ENCODE measurements at regions not wholly inside any gene's neighbourhood (a gene's known extent, or its start where the extent isn't known, plus 50 kb on each side); places are given as distances from the start of the nearest gene placed in this dataset.

DNA sequence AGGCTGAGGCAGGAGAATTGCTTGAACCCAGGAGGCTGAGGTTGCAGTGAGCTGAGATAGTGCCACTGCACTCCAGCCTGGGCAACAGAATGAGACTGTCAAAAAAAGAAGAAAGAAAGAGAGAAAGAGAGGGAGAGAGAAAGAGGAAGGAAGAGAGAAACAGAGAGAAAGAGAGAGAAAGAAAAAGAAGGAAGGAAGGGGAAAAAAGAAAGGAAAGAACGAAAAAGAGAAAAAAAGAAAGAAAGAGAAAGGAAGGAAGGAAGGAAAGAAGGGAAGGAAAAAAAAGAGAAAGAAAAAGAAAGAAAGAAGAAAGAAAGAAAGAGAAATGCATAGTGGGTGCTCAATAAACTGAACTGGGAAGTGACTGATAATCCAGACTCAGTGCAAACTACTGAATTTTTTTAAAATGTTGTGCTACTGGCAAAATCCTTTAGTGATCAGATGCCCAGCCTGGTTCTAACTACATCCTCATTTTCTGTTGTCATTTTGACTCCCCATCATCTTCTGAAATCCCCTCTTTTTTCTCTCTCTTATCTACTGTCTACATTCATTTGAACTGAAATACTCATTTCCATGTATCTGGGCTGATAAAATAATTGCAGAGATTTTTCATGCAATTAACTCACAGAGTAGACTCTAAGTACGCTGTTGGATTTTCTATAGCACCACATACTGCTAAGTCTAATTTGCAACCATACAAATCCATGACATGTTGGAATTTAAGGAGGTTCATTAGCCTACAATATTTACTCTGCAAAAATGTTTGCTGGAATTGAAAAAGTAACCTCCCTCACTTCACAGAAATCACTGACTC is 85.3 kb upstream of the HIVEP1 start:
- DNase-seq (ENCODE audit: low read depth), result no peak

DNA sequence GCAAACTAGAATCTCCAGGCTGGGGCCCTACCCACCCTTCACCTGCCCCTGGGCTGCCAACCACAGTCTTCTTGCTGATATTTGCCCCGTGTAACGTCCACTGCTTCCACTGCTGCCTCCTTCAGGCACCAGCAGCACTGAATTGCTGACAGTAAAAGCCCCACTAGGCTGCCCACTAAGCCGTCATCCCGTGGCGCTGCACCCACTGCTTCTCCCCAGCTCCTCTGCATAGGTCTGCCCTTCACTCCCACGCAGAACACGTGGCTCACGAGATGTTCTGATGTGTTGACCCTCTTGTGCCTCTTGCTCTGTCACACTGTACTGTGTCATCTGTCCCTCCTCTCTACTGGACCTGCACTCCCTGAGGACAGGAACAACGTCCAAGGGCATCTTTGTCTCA is 86.3 kb upstream of the HIVEP1 start:
- DNase-seq (ENCODE audit: low read depth), result no peak

DNA sequence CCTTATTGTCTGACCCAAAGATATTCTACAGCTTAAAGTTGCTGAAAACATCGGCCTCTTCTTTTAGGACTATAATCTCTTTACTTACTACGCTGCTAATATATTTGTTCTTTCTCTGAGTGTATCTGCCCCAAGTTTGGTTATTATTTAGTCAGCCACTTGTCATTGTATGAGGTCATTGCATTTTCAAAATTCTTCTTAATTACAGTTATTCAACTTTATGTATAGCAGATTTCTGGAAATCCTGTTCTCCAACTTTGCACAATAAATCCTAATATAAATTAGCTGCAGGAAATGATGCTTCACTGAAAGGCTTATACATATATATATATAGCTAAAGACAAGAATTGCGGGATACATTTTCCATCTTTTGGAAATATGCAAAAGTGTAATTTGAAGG is 88.5 kb upstream of the HIVEP1 start:
- no peak for DNase-seq (ENCODE audit: low read depth)

DNA sequence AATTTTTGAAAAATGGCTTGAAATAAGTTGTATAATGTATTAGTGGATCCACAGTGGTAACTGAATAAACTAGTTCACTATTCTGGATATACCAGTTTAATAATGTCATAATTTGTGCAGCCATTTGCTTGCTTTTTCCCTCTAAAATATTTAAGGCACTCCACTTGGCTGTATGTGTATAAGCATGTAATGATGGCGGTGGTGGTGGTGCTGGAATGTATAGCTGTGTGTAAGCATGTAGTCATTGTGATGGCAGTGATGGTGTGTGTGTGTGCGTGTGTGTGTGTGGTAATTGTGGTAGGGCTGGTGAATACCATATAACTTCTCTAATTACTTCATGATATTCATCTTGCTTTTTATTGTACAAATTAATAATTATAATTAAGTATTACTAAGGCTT is 89.2 kb upstream of the HIVEP1 start:
- DNase-seq (ENCODE audit: low read depth), result no peak

DNA sequence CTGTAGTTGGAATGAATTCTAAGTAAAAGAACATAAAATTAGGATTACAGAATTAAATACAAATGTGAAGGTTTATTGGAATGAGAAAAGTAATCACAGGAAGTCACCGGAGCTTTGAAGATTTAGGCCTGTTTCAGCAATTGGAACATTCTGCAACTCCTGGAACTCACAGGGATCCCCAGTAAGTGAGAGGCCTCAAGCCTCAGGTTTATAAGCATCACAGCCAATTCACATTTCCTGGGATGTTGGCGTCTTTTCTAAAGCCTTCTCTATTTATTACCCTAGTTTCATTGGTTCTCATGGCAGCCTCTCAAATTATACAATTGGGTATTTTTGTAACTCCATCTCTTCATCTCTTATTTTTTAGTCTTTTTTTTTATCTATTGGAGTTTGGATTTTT is 90.4 kb upstream of the HIVEP1 start:
- DNase-seq (ENCODE audit: low read depth), result no peak

DNA sequence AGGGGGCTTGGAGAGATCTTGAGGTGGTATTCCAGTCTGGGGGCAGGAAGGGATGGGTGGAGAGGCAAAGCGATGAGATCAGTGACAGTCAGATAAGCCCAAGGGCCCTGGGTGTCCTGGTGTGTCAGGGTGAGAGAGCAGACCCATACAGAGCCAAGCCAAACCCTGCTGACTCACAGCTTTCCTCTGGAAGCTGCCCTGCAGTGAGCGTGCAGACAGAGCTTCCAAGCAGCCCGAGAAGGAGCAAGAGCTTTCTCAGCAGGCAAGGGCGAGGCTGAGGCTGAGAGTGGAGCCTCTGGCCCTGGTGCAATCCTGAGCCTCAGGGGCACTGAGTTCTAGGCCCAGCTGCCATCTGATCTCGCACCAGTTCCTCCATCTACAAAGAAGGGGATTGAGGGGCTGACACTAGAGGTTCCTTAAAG is 91.1 kb upstream of the HIVEP1 start:
- peak; percentile 91 for DNase-seq (ENCODE audit: low read depth)

DNA sequence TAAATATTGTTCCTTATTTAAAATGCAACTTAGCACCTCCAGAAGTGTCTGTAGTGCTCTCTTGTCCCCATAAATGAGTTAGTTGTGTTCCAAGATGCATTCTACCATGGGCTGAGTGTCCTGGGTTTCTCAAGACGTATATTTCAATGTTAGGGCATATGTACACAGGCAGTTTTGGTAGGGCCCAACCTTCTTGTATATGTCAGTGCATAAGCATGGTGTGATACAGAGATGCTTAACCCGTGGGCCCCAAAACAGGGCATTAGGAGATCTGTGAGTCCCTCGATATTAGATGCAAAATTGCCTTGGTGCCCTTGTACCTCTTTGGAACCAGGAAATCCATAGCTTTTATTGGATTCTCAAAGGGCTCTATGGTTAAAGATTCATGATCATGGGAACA is 91.5 kb upstream of the HIVEP1 start:
- no peak for DNase-seq (ENCODE audit: low read depth)

DNA sequence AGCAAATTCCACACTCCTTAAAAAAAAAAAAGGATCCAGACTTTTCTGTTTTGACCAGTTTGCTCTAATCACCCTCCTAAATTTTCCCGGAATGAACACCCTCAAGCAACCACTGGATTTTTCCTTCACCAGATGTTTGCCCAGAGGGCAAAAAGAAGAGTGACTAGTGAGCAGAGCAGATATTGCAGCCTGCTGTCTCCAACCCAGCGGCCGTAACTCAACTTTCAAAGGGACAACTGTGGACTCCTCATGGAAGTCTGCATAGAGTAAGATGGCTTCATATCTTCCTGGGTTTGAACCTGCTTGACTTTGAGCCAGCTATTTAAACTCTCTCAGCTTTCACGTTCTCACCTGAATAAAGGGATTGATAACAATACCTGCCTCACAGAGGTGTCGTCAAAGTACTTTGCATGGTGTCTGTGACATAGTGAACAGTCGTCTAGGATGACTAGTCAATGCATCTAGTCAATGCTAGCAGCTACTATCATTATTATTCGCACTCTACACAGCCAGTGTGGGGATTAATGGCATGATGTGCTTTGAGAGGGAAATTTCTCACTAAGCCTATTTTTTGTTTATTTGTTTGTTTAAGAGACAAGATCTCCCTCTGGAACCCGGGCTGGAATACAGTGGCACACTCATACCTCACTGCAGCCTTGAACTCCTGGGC is 92.2 kb upstream of the HIVEP1 start:
- DNase-seq (ENCODE audit: low read depth), result no peak

DNA sequence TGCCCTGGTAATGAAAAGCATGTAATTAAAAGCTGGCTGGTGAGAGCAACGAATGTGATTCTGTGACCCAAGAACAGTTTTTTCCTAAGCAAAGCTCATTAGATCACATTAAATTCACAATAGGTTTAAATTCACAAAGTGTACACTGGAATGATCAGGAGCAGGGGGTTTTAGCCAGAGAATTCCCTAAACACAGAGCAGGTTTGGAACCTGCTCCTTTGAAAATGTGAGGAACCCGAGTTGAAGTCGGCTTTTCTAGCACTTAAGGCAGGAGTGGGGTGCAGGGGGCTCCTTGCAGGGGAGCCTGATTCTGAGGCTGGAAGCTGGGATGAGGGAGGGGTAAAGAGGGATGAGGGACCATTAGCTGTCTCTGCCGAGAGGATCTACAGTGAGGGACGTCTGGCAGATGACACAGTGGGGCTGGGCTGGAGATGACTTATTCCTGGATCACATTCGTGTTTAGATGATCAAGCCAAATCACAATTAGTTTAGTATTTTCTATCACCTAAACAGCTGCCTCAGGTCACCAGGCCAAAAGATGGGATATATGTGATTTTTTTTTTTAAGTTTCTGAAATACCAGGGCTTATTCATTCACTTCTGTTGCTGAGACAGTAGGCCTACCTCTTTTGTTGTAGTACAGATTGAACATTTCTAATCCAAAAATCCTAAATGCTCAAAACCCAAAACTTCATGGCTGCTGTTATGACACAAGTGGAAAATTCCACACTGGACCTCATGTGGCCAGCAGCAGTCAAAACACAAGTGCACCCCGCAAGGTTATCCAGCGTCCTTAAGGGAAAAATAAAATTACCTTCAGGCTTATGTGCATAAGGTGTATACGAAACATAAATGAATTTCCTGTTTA is 93.1 kb upstream of the HIVEP1 start:
- no peak for DNase-seq (ENCODE audit: low read depth)

DNA sequence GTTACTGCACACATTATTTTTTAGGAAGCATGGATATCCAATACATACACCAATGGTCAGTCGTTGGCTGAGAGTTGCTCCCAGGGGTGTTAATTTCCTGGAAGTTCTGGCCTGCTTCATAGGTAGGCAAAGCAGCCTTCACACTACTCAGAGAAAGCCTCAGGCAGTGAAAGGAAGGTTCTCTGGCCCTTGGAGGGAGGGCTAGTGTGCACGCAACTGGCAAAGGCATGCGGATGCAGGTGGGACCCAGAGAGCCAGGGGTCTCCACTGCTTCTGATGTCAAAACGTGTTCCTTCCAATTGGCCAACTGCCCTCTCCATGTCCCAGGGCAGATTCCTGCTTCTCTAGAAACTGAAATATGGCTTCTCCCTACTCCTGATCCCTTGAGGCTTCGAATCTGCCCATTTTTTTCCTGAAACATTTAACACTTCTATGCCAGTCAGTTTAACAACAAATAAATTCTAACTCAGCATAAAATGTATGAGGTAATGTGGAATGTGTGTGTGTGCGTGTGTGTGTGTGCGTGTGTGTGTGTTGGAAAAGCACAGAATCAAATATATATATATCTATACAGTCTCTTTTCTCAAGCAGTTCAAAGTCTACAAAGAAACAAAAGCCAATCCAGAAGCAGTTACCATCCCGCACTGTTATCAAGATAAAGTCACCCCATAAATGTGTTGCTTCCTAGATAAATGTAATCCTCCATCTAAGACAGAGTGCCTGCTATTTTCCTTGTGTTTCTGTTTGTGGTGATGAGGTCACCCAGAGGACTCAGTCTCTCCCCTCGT is 94.0 kb upstream of the HIVEP1 start:
- DNase-seq (ENCODE audit: low read depth), result no peak

DNA sequence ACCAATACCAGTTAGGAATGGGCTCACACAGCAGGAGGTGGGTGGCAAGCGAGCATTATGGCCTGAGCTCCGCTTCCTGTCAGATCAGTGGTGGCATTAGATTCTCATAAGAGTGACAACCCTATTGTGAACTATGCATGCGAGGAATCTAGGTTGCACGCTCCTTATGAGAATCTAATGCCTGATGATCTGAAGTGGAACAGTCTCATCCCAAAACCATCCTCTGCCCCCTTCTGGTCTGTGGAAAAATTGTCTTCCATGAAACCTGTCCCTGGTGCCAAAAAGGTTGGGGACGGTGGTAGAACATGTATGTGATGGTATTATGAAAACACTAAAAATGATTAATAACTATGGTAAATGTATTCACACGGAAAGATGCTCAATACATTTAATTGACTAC is 99.7 kb upstream of the HIVEP1 start:
- no peak for DNase-seq (ENCODE audit: low read depth)

DNA sequence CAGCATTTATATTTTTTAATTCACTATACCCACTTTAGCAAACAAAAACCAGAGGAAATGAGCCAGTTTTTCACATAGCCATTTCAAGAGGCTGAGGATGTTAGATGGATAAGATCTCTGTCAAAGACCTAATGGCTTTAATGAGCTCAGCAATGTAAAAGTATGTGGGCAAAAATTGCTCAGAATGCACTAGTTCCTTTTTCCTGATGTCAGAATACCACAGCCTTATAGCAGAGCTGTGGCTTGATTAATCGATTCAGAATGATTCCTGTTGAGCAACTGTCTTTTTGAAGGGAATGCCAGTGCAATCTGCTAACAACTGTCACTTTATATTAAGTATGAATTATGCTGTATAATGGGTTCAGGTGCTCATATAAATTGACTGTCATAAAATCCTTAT is 100.6 kb upstream of the HIVEP1 start:
- no peak for DNase-seq (ENCODE audit: low read depth)

DNA sequence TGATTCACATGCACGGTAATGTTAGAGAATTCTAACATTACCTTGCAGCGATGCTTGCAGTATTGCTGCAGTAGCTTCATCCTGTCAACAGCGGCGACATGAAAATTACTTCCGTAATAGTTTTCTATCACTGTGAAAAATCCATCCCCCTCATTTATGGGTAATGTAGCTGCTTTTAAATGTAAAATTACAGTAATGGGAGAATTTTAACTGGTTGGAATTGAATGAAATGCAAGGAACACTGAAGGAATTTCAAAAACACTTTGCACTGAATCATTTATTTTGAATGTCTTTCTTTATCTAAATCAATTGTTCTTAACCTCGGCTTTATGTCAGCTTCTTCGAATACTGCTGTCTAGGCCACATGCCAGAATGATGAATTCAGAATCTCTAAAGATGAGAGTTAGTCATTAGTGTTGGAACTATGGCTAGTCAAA is 102.4 kb upstream of the HIVEP1 start:
- DNase-seq (ENCODE audit: low read depth), result no peak

DNA sequence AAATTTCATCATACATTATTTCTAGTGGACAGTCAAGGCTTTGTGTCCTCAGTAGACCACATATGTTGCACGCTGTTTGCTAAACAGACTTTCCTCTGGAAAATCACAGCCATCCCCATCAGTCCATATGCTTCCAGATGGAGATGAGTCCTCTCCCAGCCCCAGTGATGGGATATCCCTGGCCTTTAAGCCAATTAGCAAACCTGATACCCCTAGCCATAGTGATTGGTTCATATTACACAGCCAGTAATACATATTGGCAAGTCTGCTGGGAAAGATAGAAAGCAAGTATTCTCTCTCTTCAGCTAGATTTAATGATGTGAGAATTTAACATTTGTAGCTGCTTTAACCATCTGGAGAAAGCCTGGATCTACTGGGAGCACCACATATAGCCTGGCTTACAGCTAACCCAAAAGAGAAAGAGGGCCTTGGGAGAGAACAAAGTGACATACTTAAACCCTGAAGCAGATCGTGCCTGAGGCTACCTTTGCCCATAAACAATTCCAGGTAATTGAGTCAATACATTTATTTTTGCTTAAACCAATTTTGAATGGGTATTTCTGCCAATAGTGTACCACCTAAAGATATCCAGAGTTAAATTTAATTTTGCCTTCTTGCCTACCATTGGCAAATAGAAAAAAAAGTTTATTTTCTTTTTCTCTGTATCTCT is 103.5 kb upstream of the HIVEP1 start:
- DNase-seq (ENCODE audit: low read depth), result no peak

DNA sequence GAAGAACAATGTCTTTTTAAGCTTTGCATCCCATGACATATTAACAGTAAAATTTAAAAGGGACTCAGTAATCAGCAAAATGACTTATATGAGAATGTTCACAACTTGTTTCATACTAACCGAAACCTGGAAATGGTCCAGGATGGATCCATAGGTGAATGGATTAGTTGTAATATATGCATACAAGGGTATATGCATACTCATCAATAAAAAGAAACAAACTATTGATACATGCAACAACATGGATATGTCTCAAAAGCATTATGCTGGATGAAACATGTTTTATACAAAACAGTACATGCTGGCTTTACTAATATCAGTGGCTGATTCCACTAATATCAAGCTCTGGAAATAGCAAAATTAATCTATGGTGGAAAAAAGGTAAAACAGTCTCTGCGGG is 108.5 kb upstream of the HIVEP1 start:
- DNase-seq (ENCODE audit: low read depth), result no peak

DNA sequence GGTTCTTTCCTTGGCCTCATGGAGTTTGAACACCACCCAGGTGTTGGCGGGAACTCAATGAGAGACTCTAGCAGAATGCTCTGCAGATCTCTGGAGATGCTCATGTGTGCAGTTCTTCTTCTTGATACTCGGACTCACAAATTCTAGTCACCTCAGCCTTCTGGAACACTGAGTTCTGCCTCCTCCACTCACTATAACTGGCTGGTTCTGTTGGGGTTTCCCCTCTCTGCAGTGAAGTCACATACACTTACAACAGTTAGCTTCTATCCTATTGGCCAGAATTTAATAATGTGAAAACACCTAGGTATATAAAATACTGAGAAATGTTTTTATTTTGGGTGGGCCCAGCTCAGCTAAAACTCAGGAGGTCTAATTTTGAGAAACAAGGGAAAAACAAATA is 109.6 kb upstream of the HIVEP1 start:
- no peak for DNase-seq (ENCODE audit: low read depth)

DNA sequence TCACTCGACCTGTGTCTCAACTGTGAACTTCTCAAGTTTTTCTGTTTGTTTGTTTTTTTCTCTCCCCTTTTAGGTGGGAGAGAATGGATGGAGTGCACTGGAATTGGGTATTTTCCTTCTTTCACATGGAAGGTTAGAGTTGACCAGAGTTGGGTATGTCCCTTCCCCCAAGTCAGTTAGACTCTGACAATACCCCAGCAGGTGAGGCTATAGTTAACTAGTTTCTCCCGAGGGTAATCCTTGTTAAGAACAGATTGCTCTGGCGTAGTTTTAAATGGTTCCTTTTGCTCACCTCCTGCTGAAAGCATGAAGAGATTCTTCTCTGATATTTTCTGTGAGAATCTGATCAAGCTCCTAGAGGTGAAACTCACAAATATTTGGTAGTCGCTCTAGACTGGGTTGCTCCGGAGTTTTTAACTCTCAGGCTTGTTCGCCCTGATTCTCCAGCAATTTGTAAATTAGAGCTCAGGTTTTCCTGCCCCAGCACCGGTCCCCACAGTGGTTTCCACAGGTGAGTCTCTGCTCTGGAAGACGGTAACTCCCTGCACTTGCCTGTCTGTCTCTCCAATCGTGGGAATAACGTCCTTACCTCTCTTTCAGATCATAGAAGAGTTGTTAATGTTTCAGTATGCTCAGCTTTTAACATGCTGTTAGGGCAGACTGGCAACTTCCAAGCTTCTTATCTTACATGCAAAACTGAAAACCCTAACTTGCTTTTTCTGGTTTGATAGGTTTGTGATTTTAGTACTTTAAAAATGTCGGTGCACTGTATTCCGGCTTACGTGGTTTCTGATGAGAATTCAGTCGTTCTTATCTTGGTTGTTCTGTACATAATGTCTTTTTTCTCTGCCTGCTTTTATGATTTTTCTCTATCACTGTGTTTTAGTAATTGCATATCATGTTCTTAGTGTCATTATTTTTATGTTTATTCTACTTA is 111.2 kb upstream of the HIVEP1 start:
- DNase-seq (ENCODE audit: low read depth), result no peak

DNA sequence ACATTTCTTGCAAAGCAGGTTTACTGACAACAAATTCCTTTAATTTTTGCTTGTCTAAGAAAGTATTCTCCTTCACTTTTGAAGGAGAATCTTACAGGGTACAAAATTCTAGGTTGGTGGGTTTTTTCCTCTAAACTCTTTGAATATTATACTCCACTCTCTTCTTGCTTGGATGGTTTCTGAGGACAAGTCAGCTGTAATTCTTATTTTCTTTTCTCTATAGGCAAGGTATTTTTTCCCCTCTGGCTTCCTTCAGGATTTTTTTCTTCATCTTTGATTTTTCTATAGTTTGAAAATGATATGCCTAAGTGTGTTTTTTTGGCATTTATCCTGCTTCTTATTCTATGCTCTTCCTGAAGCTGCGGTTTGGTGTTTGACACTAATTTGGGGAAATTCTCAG is 112.5 kb upstream of the HIVEP1 start:
- DNase-seq (ENCODE audit: low read depth), result no peak

DNA sequence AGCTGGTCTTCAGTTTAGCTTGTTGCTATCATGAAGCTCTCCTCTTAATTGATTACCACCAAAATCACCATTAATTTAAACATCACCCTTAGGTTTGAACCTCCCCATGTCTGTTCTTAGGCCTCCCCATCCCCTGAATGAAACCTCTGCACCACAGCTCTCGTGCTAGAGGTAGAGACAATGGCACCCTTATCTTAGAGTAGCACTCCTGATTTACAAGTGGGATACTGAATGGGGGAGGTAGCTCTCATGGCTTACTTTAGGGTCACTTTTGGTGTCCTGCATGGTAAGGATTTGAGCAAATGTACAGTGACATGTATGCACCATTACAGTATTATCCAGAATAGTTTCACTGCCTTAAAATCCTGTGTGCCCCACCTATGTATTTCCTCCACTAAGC is 115.6 kb upstream of the ADTRP start:
- no peak for DNase-seq (ENCODE audit: low read depth)

DNA sequence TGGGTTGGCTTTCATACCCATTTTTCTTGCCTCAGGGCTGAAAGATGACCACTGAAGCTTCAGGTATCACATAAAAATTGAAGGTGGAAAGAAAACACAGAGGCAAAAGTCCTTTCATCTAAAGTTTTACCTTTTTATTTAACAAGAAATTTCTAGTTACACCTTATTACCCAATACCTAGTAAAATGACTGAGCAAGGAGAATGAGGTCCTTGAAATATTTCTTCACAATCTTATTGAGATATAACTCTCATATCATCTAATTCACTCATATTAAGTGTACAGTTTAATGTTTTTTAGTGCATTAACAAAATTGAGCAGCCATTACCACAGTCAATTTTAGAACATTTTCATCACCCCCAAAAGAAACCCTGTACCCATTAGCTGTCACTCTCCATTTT is 112.9 kb upstream of the ADTRP start:
- no peak for DNase-seq (ENCODE audit: low read depth)

Measured in HT1080 (cell line).